ENCODE measurements at regions not wholly inside any gene's neighbourhood (a gene's known extent, or its start where the extent isn't known, plus 50 kb on each side); places are given as distances from the start of the nearest gene placed in this dataset.
"Not testable (repeated sequence)": the region's sequence is repeated elsewhere in the genome, so short reads cannot be mapped to it uniquely, and the experiment has no call there.

DNA sequence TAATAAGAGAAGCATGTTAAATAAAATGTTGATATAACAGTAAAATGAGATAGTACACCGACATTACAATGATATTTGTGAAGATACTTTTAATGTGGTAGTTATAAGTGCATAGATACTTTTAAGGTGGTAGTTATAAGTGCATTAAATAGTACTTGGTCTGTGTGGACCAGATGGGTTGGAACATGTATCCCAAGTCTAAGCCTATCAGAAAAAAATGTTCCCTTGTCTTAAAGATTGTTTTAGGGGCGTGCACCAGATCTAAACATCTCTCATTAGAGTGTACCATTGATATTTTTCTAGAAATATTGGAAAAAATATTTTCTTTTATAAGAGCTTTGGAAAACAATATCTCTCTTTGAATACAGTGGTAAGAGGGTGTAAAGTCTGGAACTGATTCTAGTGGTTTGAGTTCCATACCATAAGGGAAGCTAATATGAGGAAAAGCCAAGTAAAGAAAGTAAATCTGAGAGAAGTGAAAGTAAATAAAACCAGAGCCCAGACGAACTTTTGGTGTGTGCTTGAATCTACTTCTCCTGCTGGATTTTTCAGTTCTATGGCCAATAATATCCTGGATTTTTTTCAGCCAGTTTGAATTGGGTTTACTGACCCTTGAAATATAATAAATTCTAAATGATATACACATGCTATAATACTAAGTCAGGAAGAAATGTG lies 175.3 kb downstream of the MBL2 start:
- DNase-seq, result no peak

DNA sequence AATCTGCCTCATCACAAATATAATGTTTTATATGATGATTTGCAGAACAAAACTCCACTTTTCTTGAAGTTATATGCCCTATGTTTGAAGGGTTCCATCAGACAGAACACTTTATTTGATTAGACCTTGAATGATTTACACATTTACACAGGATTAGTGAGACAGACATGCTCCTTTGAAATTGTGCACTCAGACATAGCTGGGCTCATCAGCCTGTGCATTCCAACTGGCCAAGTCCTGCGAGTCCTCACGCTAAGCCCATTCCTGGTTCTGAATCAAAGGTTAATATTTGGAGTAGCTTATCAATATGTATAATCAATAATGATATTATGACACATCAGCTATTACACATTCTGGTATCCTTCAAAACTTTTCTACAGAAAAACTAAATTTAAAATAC lies 173.6 kb downstream of the MBL2 start:
- DNase-seq, result no peak
- H3K4me1 ChIP-seq, result no peaks in the 10 kb centered on the region
- TF ChIP-seq POLR2A (IDR thresholded peaks at IDR 0.05) (no peak), POLR2AphosphoS5 (IDR thresholded peaks at IDR 0.05) (no peak)
- TF ChIP-seq, protein P1, sequence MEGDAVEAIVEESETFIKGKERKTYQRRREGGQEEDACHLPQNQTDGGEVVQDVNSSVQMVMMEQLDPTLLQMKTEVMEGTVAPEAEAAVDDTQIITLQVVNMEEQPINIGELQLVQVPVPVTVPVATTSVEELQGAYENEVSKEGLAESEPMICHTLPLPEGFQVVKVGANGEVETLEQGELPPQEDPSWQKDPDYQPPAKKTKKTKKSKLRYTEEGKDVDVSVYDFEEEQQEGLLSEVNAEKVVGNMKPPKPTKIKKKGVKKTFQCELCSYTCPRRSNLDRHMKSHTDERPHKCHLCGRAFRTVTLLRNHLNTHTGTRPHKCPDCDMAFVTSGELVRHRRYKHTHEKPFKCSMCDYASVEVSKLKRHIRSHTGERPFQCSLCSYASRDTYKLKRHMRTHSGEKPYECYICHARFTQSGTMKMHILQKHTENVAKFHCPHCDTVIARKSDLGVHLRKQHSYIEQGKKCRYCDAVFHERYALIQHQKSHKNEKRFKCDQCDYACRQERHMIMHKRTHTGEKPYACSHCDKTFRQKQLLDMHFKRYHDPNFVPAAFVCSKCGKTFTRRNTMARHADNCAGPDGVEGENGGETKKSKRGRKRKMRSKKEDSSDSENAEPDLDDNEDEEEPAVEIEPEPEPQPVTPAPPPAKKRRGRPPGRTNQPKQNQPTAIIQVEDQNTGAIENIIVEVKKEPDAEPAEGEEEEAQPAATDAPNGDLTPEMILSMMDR (IDR thresholded peaks at IDR 0.05 in 8 of 11, conservative IDR thresholded peaks at IDR 0.05 in 3 of 11), result no peak
- no peak overlapping the region for H3K27ac ChIP-seq
- H3K4me3 ChIP-seq, result no peak overlapping the region
- no peaks in the 10 kb centered on the region for H3K27me3 ChIP-seq (replicated peaks in 1 of 7)
- H3K9me3 ChIP-seq, result peaks cover 0 to 4% (median 0%) of the 10 kb centered on the region in 8 donors
- WGBS, 5 donors, result 92 to 98% (median 94%) methylated on average over 2 of the region's 2 CpGs
- no peaks in the 10 kb centered on the region for H3K36me3 ChIP-seq
- intact Hi-C loops (cut with DNase I; ENCODE audit: low total_unique reads), result no loop called here

More for the DNA sequence above, 175.3 kb downstream of the MBL2 start:
- TF ChIP-seq POLR2AphosphoS5 (IDR thresholded peaks at IDR 0.05) (no peak), POLR2A (IDR thresholded peaks at IDR 0.05) (no peak)
- TF ChIP-seq, protein P1 (IDR thresholded peaks at IDR 0.05 in 8 of 11, conservative IDR thresholded peaks at IDR 0.05 in 3 of 11), result no peak
- no peaks in the 10 kb centered on the region for H3K9me3 ChIP-seq
- intact Hi-C loops (cut with DNase I; ENCODE audit: low total_unique reads), result no loop called here
- H3K27ac ChIP-seq, result no peak overlapping the region
- 60 to 66% (median 63%) methylated on average over 3 of the region's 3 CpGs for WGBS, 5 donors
- no peak overlapping the region for H3K4me3 ChIP-seq
- no peaks in the 10 kb centered on the region for H3K4me1 ChIP-seq
- H3K36me3 ChIP-seq, result no peaks in the 10 kb centered on the region
- H3K27me3 ChIP-seq (replicated peaks in 1 of 7), result no peaks in the 10 kb centered on the region

DNA sequence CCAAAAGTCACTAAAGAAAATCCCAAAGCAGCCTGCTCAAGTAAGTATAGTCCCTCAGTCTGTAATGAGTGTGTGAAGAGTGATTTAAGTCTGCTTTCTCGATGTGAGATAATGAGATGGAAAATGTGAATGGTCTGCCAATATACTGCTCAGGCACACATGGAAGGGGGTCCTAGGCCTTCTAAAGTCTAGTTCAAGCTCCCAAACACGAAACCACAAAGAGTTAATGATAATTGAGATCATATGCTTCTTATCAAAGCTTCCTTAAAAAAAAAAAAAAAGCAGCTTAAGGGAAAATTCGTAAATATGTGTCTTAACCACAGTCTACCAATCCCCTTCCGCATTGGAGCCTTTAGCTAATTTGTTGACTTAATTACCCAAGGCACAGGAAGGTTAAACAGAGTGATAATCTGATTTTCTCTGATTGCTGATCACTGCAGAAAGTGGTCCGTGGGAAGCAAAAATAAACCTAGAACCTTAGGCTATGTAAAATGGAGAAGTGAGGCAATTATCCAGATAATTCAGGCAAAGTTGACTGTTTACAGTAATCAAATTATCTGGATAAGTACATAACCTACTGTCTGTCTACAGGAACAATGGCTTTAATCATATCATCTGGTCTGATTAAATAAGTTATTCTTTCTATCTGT lies 172.9 kb downstream of the MBL2 start:
- intact Hi-C loops (cut with DNase I; ENCODE audit: low total_unique reads), result no loop called here

DNA sequence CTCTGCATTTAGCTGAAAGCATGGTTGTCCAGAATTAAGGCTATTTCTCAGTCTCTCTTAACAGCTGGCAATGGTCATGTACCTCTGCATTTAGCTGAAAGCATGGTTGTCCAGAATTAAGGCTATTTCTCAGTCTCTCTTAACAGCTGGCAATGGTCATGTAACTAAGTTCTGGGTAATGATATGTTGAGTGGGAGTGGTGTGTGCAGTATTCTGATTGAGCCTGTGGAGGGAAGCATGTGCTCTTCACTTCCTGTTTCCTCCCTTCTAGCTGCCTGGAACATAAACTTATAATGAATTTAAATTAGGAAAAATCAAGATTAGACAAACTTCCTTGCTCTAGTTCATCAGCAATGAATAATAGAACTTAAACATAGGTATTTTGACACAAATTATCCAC lies 168.5 kb downstream of the MBL2 start:
- DNase-seq; intact Hi-C loops (cut with DNase I; ENCODE audit: low total_unique reads); H3K4me1 ChIP-seq; H3K27me3 ChIP-seq (replicated peaks in 1 of 7); H3K9me3 ChIP-seq; H3K4me3 ChIP-seq; H3K36me3 ChIP-seq; H3K27ac ChIP-seq: not testable (repeated sequence)

More for the DNA sequence above, 172.9 kb downstream of the MBL2 start:
- Histone ChIP-seq H3K36me3 (no peaks in the 10 kb centered on the region), H3K4me3 (no peak overlapping the region), H3K4me1 (no peaks in the 10 kb centered on the region), H3K27me3 (replicated peaks in 1 of 7) (no peaks in the 10 kb centered on the region), H3K9me3 (peaks cover 0 to 4% (median 0%) of the 10 kb centered on the region in 8 donors), H3K27ac (no peak overlapping the region)
- WGBS, 5 donors, result 73 to 89% (median 75%) methylated on average over 5 of the region's 5 CpGs
- no peak for DNase-seq
- no peak for TF ChIP-seq POLR2A (IDR thresholded peaks at IDR 0.05)

DNA sequence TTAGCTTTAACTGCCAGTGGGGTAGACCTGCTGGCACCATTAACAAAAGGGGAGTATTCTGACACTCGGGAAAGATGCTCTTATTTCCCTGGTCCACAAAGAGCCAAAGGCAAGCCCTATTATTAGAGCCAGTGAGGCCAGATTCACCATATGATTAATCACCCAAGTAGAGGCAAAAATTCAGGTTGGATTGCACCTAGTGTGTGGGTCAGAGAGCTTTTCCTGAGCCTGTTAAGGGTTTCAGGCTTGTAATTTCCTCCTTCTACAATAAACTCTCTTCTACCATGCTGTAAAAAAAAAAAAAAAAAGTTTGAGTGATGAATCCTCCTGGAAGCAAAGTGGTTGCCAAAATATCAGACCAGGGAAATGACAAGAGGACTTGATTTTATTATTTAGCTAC lies 163.5 kb downstream of the MBL2 start:
- no peaks in the 10 kb centered on the region for H3K27me3 ChIP-seq (replicated peaks in 1 of 7)
- no peaks in the 10 kb centered on the region for H3K36me3 ChIP-seq
- intact Hi-C loops (cut with DNase I; ENCODE audit: low total_unique reads), result no loop called here
- H3K4me3 ChIP-seq, result no peak overlapping the region
- 46 to 83% (median 59%) methylated on average over 1 of the region's 1 CpG for WGBS, 5 donors
- no peaks in the 10 kb centered on the region for H3K4me1 ChIP-seq
- no peaks in the 10 kb centered on the region for H3K9me3 ChIP-seq
- TF ChIP-seq, protein P1 (IDR thresholded peaks at IDR 0.05 in 8 of 11, conservative IDR thresholded peaks at IDR 0.05 in 3 of 11), result no peak
- H3K27ac ChIP-seq, result no peak overlapping the region
- no peak for DNase-seq
